T-helper 1 cell treated with Interleukin-12 subunit alpha and Interleukin-12 subunit beta and Interleukin-4 antibody, amounts not matched to agents 30 ng/mL and 1 ng/mL, for 36 hours (primary cell): ENCODE measurements at regions not wholly inside any gene's neighbourhood (a gene's known extent, or its start where the extent isn't known, plus 50 kb on each side); places are given as distances from the start of the nearest gene placed in this dataset.

ENCODE experiments used
- intact Hi-C: fragments of 100-400 bp; cut with micrococcal nuclease; formaldehyde crosslinking; loops from one replicate; pipeline ENCODE4 v1.15.1; 2024

GRCh38 chr6:144745439-144745838 lies 460.3 kb downstream of the UTRN start:
- intact Hi-C loops = loop anchor here (10.0 kb wide), 1 partner anchor 279 kb away; no protein-coding TSS in a partner anchor

DNA sequence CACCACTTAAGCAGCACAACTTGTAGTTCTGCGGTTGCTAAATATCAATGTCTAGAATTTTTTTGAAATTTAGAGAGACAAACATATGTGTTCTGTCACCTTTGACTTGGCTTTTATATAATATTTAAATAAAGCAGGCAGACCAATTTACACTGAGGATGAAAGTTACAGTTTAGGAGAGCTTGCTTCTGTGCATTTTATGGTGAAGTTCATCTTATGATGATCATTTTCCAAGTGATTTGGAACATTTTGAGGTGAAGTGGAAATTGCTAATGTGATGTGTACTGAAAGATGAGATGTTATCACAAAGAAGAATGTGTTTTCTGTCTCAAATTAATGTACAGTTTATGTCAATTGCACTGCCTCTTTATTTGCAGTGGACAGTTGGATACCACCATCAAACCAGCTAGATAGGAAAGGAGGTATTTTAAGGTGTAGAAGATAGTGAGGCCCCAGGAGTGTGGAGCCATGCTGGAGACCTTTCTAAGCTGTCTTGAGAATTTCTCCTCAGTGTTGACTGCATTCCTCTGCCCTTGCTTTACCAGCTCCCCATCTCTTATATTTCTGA lies 461.9 kb downstream of the UTRN start:
- intact Hi-C loops = loop anchor here (10.0 kb wide), 1 partner anchor 278 kb away; no protein-coding TSS in a partner anchor

GRCh38 chr6:144749263-144749662 lies 464.1 kb downstream of the UTRN start:
- intact Hi-C loops = loop anchor here (10.0 kb wide), 1 partner anchor 276 kb away; no protein-coding TSS in a partner anchor

- intact Hi-C loops = no loop called here
These were observed 468.0 kb downstream of the UTRN start for GRCh38 chr6:144753023-144753705.

- intact Hi-C loops = no loop called here
These were observed 471.3 kb downstream of the UTRN start for GRCh38 chr6:144756469-144756868.

GRCh38 chr6:144757299-144757698 lies 472.2 kb downstream of the UTRN start:
- intact Hi-C loops = no loop called here

- intact Hi-C loops = no loop called here
These were observed 472.6 kb downstream of the UTRN start for GRCh38 chr6:144757730-144758129.

GRCh38 chr6:144758602-144759001 lies 473.5 kb downstream of the UTRN start:
- intact Hi-C loops = no loop called here

- intact Hi-C loops = no loop called here
These were observed 477.3 kb downstream of the UTRN start for GRCh38 chr6:144762469-144762868.

GRCh38 chr6:144767051-144767450 lies 481.9 kb downstream of the UTRN start:
- intact Hi-C loops = no loop called here

GRCh38 chr6:144768551-144769075 lies 483.5 kb downstream of the UTRN start:
- intact Hi-C loops = no loop called here

- intact Hi-C loops = no loop called here
These were observed 484.0 kb downstream of the UTRN start for GRCh38 chr6:144769142-144769541.

GRCh38 chr6:144776031-144776819 lies 491.1 kb downstream of the UTRN start:
- intact Hi-C loops = no loop called here

DNA sequence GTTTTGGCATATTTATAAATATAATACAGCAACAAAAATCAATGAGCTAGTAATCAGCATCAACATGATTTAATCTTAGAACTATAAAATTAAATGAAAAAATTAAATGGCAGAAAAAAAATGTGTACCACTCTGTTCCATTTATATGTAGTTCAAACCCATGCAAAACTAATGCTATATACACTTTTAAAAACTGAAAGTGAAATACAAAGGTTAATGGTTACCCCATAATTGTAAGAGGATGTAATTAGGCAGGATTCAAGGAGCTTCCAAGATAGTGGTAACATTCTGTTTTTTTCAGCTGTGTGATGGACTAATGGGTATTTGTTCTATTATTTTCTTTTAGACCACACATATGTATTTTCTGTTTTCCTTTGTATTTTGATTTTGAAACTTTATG lies 492.1 kb downstream of the UTRN start:
- intact Hi-C loops = no loop called here

GRCh38 chr6:144778056-144778455 lies 492.9 kb downstream of the UTRN start:
- intact Hi-C loops = no loop called here

DNA sequence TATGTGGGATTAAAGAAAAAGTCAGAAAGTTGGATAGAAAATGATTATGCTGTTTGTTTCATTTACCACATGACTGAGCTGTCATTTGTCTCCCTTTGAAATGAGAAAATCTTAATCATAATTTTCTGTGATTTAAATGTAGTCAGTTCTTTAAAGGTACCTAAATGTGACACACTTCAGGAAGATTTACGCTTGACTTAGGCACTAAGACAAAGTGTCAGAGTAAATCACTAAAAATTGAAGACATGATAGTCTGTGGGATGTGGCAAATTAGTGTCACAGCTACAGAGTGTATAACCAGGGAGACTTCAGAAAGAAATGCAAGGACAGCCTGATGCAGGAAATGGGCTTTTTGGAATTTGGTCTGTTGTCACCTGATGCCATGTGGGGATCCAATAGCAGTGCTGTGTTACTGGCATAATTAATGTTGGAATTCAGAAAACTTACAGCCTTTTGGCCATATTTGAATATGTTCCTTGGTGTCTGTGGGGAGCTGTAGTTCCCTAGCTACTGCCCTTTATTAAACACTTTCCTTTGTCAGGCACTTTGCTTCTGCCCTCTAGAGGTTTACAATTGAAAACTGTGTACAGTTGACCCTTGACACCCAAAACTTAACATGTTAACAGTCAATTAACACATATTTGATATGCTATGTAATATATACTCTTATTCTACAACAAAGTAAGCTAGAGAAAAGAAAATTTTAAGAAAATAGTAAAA lies 493.8 kb downstream of the UTRN start:
- intact Hi-C loops = loop anchor here (1.0 kb wide), 1 partner anchor 197 kb away; no protein-coding TSS in a partner anchor

- intact Hi-C loops = no loop called here
These were observed 496.7 kb downstream of the UTRN start for GRCh38 chr6:144781836-144782235.

GRCh38 chr6:144782634-144783033 lies 497.5 kb downstream of the UTRN start:
- intact Hi-C loops = no loop called here

DNA sequence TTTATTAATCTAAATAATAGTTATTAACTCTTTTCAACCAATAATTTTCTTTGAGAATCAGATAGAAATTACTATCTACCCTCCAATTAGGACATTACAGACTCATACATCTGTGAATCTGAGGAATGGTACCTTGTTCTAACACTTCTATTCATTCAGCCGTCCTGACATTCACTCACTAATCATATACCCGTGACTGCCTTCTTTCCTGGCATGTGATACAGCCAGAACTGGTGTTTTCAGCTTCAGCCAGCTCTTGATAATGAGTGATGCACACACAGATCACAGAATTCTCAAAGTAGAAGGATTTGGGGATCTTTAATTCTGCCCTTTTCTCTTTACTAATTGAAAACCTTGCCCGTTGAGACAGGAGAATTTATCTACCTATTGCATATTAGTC lies 499.9 kb downstream of the UTRN start:
- intact Hi-C loops = no loop called here

- intact Hi-C loops = no loop called here
These were observed 501.7 kb downstream of the UTRN start for GRCh38 chr6:144786825-144787224.

DNA sequence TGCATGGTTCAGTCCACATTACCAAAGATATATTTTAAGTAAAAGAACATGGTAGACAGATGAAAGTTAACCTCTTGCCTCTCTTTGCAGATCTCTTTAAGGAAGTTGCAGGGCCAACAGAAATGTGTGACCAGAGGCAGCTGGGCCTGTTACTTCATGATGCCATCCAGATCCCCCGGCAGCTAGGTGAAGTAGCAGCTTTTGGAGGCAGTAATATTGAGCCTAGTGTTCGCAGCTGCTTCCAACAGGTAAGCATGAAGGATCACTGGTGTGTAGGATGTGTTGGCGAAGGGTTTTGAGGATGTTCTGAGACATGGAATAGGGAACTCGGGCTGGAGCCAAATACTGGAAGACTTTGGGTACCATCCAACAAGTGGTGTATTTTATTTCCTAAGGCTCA lies 508.6 kb downstream of the UTRN start:
- intact Hi-C loops = no loop called here
